GM12865 (cell line): ENCODE measurements at regions not wholly inside any gene's neighbourhood (a gene's known extent, or its start where the extent isn't known, plus 50 kb on each side); places are given as distances from the start of the nearest gene placed in this dataset.

Experiments
- DNase-seq: peaks from one replicate; pipeline ENCODE4 v3.0.0; 2010; ENCODE audit warnings: low read depth
- H3K4me3 ChIP-seq: 2 replicates; pipeline ENCODE4 v1.5.1; 2011; ENCODE audit warnings: mild to moderate bottlenecking, low read depth, low read length, control low read depth
- TF ChIP-seq, protein P1 (sequence below): IDR thresholded peaks from 2 replicates; pipeline ENCODE4 v1.5.1; 2011; ENCODE audit warnings: low read length, control low read depth, low read depth, inconsistent platforms; ENCODE audit not compliant: insufficient read depth; ENCODE audit errors: missing control alignments

- TF ChIP-seq, protein P1, sequence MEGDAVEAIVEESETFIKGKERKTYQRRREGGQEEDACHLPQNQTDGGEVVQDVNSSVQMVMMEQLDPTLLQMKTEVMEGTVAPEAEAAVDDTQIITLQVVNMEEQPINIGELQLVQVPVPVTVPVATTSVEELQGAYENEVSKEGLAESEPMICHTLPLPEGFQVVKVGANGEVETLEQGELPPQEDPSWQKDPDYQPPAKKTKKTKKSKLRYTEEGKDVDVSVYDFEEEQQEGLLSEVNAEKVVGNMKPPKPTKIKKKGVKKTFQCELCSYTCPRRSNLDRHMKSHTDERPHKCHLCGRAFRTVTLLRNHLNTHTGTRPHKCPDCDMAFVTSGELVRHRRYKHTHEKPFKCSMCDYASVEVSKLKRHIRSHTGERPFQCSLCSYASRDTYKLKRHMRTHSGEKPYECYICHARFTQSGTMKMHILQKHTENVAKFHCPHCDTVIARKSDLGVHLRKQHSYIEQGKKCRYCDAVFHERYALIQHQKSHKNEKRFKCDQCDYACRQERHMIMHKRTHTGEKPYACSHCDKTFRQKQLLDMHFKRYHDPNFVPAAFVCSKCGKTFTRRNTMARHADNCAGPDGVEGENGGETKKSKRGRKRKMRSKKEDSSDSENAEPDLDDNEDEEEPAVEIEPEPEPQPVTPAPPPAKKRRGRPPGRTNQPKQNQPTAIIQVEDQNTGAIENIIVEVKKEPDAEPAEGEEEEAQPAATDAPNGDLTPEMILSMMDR: no peak
- DNase-seq: no peak
- no peak overlapping the region for H3K4me3 ChIP-seq
These were observed 77.9 kb upstream of the ATG10 start for GRCh38 chr5:81893961-81894360.

- no peak for DNase-seq
- H3K4me3 ChIP-seq: no peak overlapping the region
- TF ChIP-seq, protein P1: no peak
These were observed 87.0 kb upstream of the ATG10 start for GRCh38 chr5:81884871-81885270.

GRCh38 chr5:81883371-81883770, 88.5 kb upstream of the ATG10 start:
- no peak for DNase-seq
- H3K4me3 ChIP-seq: no peak overlapping the region
- TF ChIP-seq, protein P1: no peak

DNA sequence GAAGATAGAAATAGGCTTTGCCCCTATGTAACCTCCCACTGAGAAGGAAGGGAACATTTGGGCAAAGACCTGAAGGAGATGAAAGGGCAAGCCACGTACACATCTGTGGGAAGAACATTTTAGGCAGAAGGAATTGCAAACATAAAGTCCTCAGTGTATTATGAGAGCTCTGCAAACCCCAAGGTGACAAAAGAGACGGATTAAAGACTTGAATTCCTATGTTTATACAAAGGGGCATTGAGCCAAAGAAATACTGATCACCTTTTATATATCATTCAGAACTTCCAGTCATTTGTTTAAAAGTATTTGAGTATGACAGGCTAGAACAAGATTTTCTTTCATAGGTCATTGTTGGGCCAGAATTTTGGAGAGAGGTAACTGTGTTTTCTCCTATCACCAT, 90.2 kb upstream of the ATG10 start:
- no peak overlapping the region for H3K4me3 ChIP-seq
- TF ChIP-seq, protein P1: no peak
- DNase-seq: no peak

DNA sequence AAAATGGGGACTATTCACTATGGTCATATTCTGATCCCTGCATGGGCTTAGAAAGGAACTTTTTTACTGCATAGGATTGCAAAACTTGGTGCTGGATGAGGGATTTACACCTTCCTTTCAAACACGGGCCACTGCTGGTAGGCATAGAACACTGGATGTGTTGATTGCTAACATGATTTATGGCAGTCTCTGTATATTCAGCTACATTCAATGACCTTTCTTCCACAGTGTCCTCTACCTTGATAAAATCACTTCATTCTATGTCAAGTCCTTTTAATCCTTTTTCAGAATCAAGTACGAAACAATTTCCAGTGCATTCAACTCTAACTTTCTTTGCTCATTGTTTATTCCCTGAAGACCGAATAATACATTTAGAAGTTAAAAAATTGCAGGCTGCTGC, 91.9 kb upstream of the ATG10 start:
- TF ChIP-seq, protein P1: no peak
- H3K4me3 ChIP-seq: no peak overlapping the region
- DNase-seq: no peak

GRCh38 chr5:81878333-81878732, 93.5 kb upstream of the ATG10 start:
- TF ChIP-seq, protein P1: no peak
- no peak for DNase-seq
- no peak overlapping the region for H3K4me3 ChIP-seq

DNA sequence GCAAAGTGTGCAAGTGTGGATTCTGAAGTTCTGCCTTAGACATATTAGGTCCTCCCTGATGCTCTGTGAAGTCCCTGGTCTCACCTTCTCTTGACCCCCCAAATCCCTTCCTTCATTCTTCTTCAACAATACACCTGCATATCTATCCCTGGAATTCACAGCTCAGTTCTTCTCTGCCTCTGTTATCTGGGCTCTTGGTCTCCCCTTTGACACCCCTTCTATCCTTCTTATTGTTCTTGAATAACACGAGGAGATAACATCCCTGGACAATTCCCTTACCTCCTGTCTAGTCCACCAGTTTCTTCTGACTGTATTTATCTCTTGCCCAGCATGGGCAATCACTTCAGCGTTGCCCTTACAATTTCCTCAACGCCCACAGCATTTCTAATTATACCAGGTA, 104.8 kb upstream of the ATG10 start:
- no peak for DNase-seq
- H3K4me3 ChIP-seq: no peak overlapping the region
- TF ChIP-seq, protein P1: no peak
